ENCODE measurements at regions not wholly inside any gene's neighbourhood (a gene's known extent, or its start where the extent isn't known, plus 50 kb on each side); places are given as distances from the start of the nearest gene placed in this dataset.

GRCh38 chr9:7342736-7343135, 456.8 kb downstream of the DMAC1 start:
- Histone ChIP-seq H3K14ac (ENCODE audit: low read length) (no peak overlapping the region), H3K18ac (ENCODE audit: low read length) (no peak overlapping the region), H2BK5ac (ENCODE audit: low read depth, low read length, poor library complexity) (no peak overlapping the region), H2BK120ac (ENCODE audit: insufficient read depth, low read length, poor library complexity) (no peak overlapping the region), H4K12ac (ENCODE audit: low read depth, low read length) (no peak overlapping the region), H3K79me2 (ENCODE audit: control insufficient read depth, insufficient read depth, low read length, poor library complexity) (no peaks in the 10 kb centered on the region), H3K27ac (ENCODE audit: low read depth, low read length) (no peak overlapping the region), H3K9ac (ENCODE audit: low read length) (no peak overlapping the region), H3K79me1 (ENCODE audit: low read length) (no peaks in the 10 kb centered on the region), H3K9me3 (ENCODE audit: insufficient read depth, low read depth, low read length) (no peaks in the 10 kb centered on the region), H2BK12ac (ENCODE audit: low read length) (no peak overlapping the region), H3K23ac (ENCODE audit: low read length) (no peak overlapping the region), H3K36me3 (ENCODE audit: control insufficient read depth in 1 of 2, insufficient read depth in 2 of 2, low read length in 2 of 2) (no peaks in the 10 kb centered on the region), H4K91ac (ENCODE audit: low read depth, low read length) (no peak overlapping the region), H4K8ac (ENCODE audit: low read depth, low read length) (no peak overlapping the region), H2AFZ (ENCODE audit: insufficient read depth, low read length, poor library complexity) (no peak overlapping the region), H3K4me2 (ENCODE audit: low read length) (no peak overlapping the region), H3K4ac (ENCODE audit: low read depth, low read length) (no peak overlapping the region), H2AK5ac (ENCODE audit: low read length) (no peak overlapping the region), H3K27me3 (ENCODE audit: insufficient read depth, low read length) (no peaks in the 10 kb centered on the region), H3K4me3 (ENCODE audit: low read depth, low read length) (no peak overlapping the region), H3K4me1 (ENCODE audit: control insufficient read depth in 1 of 2, insufficient read depth in 2 of 2, low read length in 2 of 2) (no peaks in the 10 kb centered on the region)
- WGBS (ENCODE audit: extremely low coverage, insufficient coverage, insufficient read length): no CpG with 5 or more reads among the region's 5 CpGs
- no peak for DNase-seq

- WGBS (ENCODE audit: extremely low coverage, insufficient coverage, insufficient read length): no CpG with 5 or more reads among the region's 1 CpG
- no peaks in the 10 kb centered on the region for H3K79me1 ChIP-seq (ENCODE audit: low read length)
- no peak overlapping the region for H3K27ac ChIP-seq (ENCODE audit: low read depth, low read length)
- H3K9me3 ChIP-seq (ENCODE audit: insufficient read depth, low read depth, low read length): no peaks in the 10 kb centered on the region
- H2BK120ac ChIP-seq (ENCODE audit: insufficient read depth, low read length, poor library complexity): no peak overlapping the region
- no peak overlapping the region for H3K23ac ChIP-seq (ENCODE audit: low read length)
- no peak overlapping the region for H2AK5ac ChIP-seq (ENCODE audit: low read length)
- H3K79me2 ChIP-seq (ENCODE audit: control insufficient read depth, insufficient read depth, low read length, poor library complexity): no peaks in the 10 kb centered on the region
- no peaks in the 10 kb centered on the region for H3K27me3 ChIP-seq (ENCODE audit: insufficient read depth, low read length)
- H4K91ac ChIP-seq (ENCODE audit: low read depth, low read length): no peak overlapping the region
- no peak overlapping the region for H2AFZ ChIP-seq (ENCODE audit: insufficient read depth, low read length, poor library complexity)
- no peak overlapping the region for H3K18ac ChIP-seq (ENCODE audit: low read length)
- no peaks in the 10 kb centered on the region for H3K36me3 ChIP-seq (ENCODE audit: control insufficient read depth in 1 of 2, insufficient read depth in 2 of 2, low read length in 2 of 2)
- no peak overlapping the region for H2BK12ac ChIP-seq (ENCODE audit: low read length)
- no peak overlapping the region for H3K9ac ChIP-seq (ENCODE audit: low read length)
- H4K8ac ChIP-seq (ENCODE audit: low read depth, low read length): no peak overlapping the region
- H3K4me1 ChIP-seq (ENCODE audit: control insufficient read depth in 1 of 2, insufficient read depth in 2 of 2, low read length in 2 of 2): no peaks in the 10 kb centered on the region
- H3K4me3 ChIP-seq (ENCODE audit: low read depth, low read length): no peak overlapping the region
- no peak overlapping the region for H3K14ac ChIP-seq (ENCODE audit: low read length)
- DNase-seq: no peak
- H2BK5ac ChIP-seq (ENCODE audit: low read depth, low read length, poor library complexity): no peak overlapping the region
- H3K4ac ChIP-seq (ENCODE audit: low read depth, low read length): no peak overlapping the region
- no peak overlapping the region for H3K4me2 ChIP-seq (ENCODE audit: low read length)
- H4K12ac ChIP-seq (ENCODE audit: low read depth, low read length): no peak overlapping the region
Observed at GRCh38 chr9:7342229-7342628, 457.3 kb downstream of the DMAC1 start.

GRCh38 chr9:7341571-7341970, 458.0 kb downstream of the DMAC1 start:
- Histone ChIP-seq H3K36me3 (ENCODE audit: control insufficient read depth in 1 of 2, insufficient read depth in 2 of 2, low read length in 2 of 2) (no peaks in the 10 kb centered on the region), H2AK5ac (ENCODE audit: low read length) (no peak overlapping the region), H4K8ac (ENCODE audit: low read depth, low read length) (no peak overlapping the region), H3K4ac (ENCODE audit: low read depth, low read length) (no peak overlapping the region), H2BK5ac (ENCODE audit: low read depth, low read length, poor library complexity) (no peak overlapping the region), H3K4me2 (ENCODE audit: low read length) (no peak overlapping the region), H3K23ac (ENCODE audit: low read length) (no peak overlapping the region), H3K4me3 (ENCODE audit: low read depth, low read length) (no peak overlapping the region), H3K18ac (ENCODE audit: low read length) (no peak overlapping the region), H3K9me3 (ENCODE audit: insufficient read depth, low read depth, low read length) (no peaks in the 10 kb centered on the region), H3K4me1 (ENCODE audit: control insufficient read depth in 1 of 2, insufficient read depth in 2 of 2, low read length in 2 of 2) (no peaks in the 10 kb centered on the region), H3K79me2 (ENCODE audit: control insufficient read depth, insufficient read depth, low read length, poor library complexity) (no peaks in the 10 kb centered on the region), H3K9ac (ENCODE audit: low read length) (no peak overlapping the region), H3K79me1 (ENCODE audit: low read length) (no peaks in the 10 kb centered on the region), H2BK120ac (ENCODE audit: insufficient read depth, low read length, poor library complexity) (no peak overlapping the region), H2BK12ac (ENCODE audit: low read length) (no peak overlapping the region), H3K27me3 (ENCODE audit: insufficient read depth, low read length) (no peaks in the 10 kb centered on the region), H3K27ac (ENCODE audit: low read depth, low read length) (no peak overlapping the region), H2AFZ (ENCODE audit: insufficient read depth, low read length, poor library complexity) (no peak overlapping the region), H4K91ac (ENCODE audit: low read depth, low read length) (no peak overlapping the region), H3K14ac (ENCODE audit: low read length) (no peak overlapping the region), H4K12ac (ENCODE audit: low read depth, low read length) (no peak overlapping the region)
- WGBS (ENCODE audit: extremely low coverage, insufficient coverage, insufficient read length): no CpG with 5 or more reads among the region's 1 CpG
- DNase-seq: no peak

- H3K9me3 ChIP-seq (ENCODE audit: insufficient read depth, low read depth, low read length): no peaks in the 10 kb centered on the region
- no peak overlapping the region for H3K23ac ChIP-seq (ENCODE audit: low read length)
- H3K9ac ChIP-seq (ENCODE audit: low read length): no peak overlapping the region
- H3K14ac ChIP-seq (ENCODE audit: low read length): no peak overlapping the region
- no CpG with 5 or more reads among the region's 2 CpGs for WGBS (ENCODE audit: extremely low coverage, insufficient coverage, insufficient read length)
- no peak overlapping the region for H2BK12ac ChIP-seq (ENCODE audit: low read length)
- no peaks in the 10 kb centered on the region for H3K27me3 ChIP-seq (ENCODE audit: insufficient read depth, low read length)
- H4K8ac ChIP-seq (ENCODE audit: low read depth, low read length): no peak overlapping the region
- H3K4ac ChIP-seq (ENCODE audit: low read depth, low read length): no peak overlapping the region
- H3K27ac ChIP-seq (ENCODE audit: low read depth, low read length): no peak overlapping the region
- H3K36me3 ChIP-seq (ENCODE audit: control insufficient read depth in 1 of 2, insufficient read depth in 2 of 2, low read length in 2 of 2): no peaks in the 10 kb centered on the region
- no peak overlapping the region for H2AFZ ChIP-seq (ENCODE audit: insufficient read depth, low read length, poor library complexity)
- H2BK5ac ChIP-seq (ENCODE audit: low read depth, low read length, poor library complexity): no peak overlapping the region
- no peak for DNase-seq
- H2AK5ac ChIP-seq (ENCODE audit: low read length): no peak overlapping the region
- no peak overlapping the region for H3K18ac ChIP-seq (ENCODE audit: low read length)
- no peak overlapping the region for H3K4me2 ChIP-seq (ENCODE audit: low read length)
- no peak overlapping the region for H3K4me3 ChIP-seq (ENCODE audit: low read depth, low read length)
- H4K12ac ChIP-seq (ENCODE audit: low read depth, low read length): no peak overlapping the region
- H4K91ac ChIP-seq (ENCODE audit: low read depth, low read length): no peak overlapping the region
- H2BK120ac ChIP-seq (ENCODE audit: insufficient read depth, low read length, poor library complexity): no peak overlapping the region
- no peaks in the 10 kb centered on the region for H3K79me2 ChIP-seq (ENCODE audit: control insufficient read depth, insufficient read depth, low read length, poor library complexity)
- no peaks in the 10 kb centered on the region for H3K79me1 ChIP-seq (ENCODE audit: low read length)
- no peaks in the 10 kb centered on the region for H3K4me1 ChIP-seq (ENCODE audit: control insufficient read depth in 1 of 2, insufficient read depth in 2 of 2, low read length in 2 of 2)
Observed at GRCh38 chr9:7340451-7340850, 459.1 kb downstream of the DMAC1 start.

Measured in trophoblast cell (in vitro differentiated cells and primary cell).